Stimulated activated CD4-positive, alpha-beta T cell treated with anti-CD3 and anti-CD28 coated beads, Interleukin-1b, Interleukin-23, amount 100 ng/mL, for 48 hours (primary cell): ENCODE measurements at regions not wholly inside any gene's neighbourhood (a gene's known extent, or its start where the extent isn't known, plus 50 kb on each side); places are given as distances from the start of the nearest gene placed in this dataset.
A peak's percentile ranks its signal among the peaks of the same experiment; 100 is the strongest.

Source experiments
- DNase-seq: peaks from one replicate; pipeline ENCODE4 v3.0.0-alpha.2; 2020

DNA sequence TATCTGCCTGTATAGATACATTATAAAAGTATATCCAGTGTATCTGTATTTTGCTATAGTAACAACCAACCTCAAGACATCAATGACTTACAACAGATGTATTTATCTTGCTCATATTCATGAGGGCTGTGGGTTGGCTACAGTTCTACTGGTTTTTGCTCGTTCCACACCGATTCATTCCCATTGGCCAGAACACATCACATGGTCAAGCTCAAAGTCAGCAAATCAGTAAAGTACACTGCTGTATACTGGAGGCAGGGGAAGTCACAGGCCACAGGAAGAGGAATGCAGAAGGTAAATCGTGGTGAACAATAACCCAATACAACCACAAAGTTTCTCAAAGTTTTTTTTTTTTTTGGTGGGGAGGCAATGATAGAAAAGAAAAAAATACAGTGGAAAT is 180.0 kb upstream of the CDKN3 start:
- DNase-seq: no peak

DNA sequence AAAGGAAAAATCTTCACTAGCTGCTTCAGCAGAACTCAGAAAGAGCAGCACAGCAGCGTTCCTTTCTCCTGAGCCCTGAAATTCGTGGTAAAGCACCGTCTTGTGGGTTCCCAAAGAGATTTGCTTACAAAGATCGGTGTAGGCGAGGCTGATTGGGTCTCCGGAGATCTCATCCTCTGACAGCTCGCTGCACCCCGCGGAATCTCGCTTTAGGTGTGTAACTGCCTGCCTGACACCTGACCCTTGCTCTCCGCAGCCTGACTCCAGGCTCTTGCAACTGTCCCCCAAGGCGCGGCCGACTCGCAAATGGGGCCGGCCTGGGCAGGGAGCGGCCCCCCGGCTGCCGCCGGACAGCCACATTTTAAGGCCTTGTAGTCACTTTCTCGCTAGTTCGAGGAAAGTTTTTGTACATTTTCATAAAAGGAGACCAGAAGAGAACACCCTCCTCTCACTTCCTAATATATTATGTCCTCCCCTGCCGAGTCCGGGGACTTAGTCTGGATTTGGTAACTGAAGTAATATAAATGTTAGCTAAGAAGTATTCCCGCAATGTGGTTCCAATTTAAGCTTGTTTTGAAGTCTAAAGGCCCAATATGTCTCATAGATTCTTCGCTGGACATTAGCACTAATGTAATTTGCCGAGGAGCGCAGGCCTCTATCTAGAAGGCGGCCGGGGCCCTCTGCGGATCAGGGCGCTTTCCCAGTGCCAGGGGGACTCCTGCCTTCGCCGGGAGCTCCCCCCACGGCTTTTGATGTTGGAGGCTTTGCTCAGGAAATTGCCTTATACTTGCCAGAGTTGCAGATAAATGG is 177.3 kb upstream of the CDKN3 start:
- no peak for DNase-seq

DNA sequence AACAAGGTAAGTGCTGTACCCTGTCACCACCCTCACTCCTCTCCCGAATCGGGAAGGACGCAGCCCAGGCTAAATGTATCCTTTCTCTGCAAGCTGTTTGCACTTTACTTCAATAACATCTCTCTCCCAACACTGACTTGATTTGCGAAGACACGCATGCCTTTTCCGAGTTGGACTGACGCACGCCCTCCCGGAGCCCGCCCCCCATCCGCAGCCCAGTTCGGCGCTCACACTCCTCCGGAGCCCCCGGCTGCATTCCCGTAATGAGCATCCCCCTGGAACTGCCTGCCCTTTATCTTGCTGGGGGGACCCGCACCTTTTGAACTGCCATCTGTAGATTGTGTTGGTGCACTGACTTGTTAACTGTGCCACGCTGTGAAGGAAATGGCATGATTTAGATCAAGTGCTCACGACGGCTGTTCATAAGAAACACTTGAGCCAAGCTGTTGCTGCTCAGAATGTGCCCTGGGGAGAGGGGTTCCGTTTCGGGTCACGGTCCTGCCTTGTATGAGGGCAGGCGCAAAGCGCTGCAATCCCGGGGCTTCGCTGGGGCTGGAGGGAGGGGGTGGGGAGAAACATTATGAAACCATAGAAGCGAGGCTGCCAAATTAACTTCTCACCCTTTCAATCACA is 176.6 kb upstream of the CDKN3 start:
- no peak for DNase-seq

DNA sequence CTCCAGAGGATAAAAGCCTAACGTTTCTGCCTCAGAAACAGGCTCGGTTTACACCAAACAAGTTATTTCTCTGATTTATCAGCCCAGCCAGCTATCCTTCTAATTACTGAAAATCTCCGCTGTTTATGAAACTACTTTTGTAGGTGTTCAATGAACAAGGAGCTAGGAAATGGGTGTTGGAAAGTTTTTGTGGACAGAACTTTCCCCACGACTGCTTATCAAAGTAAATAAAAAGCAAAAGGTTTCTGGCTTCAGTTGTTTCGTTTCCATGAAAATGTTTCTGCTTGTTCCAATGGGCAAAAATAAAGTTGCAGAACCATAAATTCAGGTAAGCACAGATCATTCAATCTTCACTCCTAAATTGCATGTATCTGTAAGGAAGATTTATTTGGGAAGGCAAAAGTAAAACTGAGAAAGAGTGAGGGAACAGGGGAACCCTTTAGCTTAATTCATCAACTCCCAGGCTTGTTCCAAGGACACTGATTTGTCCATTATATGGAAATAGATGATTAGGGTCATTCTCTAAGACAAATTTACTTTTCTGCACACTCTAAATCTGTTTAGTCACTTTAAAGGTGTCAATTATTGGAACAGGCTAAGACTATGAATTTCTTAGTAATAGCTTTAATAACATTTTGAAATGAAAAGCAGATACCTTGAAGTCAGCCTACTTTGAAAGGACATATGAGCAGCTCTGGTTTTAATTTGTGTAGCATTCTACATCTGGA is 175.9 kb upstream of the CDKN3 start:
- DNase-seq: no peak

DNA sequence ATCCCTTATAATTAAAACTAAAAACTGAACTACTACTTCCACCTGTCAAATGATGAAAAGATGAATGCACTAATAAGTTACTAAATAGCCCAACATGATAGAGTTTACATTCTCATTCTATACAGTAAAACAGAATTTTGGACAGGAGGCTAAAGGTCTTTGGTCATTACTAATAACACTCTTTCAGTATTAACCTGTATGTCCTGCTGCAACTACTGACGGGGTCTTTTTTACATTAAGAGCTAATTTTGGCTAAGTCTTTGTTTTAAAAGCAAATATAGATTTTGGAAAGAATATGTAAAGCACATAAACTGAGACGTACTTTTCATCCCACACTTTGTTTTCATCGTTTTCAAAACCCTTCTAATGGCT is 175.4 kb upstream of the CDKN3 start:
- DNase-seq: no peak

DNA sequence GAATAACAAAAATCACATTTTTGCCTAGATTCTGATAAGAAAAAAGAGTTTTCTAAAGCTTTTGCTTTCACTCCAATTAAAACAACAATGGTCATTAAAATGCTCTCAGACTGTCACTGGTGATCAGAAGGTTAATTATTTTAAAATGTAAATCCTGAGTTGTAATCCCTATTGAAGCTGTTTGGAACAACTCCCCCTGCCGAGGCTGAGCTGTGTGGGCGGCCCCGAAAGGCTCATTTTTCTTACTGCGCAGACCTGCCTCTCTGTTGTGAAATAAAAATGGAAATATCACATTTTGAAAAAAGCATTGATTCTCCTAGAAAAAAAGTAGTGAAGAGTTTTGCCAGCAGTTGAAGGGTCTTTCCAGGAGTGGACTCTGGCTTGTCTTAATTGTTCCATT is 174.8 kb upstream of the CDKN3 start:
- DNase-seq: no peak

DNA sequence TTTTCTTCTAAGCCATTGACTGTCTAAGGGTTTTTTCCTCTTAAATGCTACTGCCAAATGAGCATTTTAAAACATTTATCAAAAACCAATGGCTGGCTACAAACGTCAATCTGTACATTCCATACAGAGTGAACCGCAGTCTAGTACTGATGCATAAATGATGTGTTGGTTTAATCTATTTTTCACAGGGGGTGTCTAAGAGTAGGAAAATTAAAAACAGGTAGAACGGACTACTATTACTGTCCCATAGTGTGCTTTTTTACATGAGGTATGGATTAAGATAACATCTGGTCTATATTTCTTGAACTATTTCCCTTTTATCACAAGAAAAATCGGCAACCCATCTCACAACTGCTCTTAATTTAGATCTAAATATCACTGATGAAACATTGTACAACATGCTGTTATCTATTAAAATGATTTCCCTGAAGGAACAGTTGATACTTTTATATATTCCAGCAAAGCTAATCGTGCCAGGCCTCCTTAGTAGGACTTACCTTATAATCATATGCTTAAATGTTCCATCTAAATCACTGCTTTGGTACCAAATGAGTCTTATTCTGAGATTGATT is 172.9 kb upstream of the CDKN3 start:
- DNase-seq: no peak

DNA sequence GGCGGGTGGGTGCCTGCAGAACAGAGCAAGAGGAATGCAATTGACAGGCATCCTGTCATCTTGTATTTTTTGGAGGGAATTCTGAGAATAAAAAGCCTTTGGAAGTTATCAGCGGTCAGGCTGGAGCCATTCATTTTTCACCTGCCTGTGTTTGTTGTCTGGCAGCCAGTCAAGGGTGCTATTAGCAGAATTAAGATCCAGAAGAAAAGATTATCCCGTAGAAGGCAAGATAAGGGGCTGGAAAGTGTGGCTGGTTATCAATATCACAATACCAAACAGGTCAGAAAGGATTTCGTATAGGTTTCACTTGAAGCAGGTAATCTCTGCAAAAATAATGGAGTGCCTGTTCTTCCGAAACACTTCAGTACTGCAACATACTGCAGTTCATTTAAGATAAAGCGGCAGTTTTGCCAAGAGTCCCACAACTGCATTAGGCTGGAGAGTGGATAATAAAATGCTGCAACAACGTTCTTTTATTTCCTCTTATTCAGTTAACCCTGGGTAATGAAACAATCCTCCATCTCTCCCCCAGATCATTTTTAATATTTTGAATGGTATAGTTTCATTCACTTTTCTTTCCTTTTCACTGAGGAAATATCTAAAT is 171.2 kb upstream of the CDKN3 start:
- DNase-seq: no peak

DNA sequence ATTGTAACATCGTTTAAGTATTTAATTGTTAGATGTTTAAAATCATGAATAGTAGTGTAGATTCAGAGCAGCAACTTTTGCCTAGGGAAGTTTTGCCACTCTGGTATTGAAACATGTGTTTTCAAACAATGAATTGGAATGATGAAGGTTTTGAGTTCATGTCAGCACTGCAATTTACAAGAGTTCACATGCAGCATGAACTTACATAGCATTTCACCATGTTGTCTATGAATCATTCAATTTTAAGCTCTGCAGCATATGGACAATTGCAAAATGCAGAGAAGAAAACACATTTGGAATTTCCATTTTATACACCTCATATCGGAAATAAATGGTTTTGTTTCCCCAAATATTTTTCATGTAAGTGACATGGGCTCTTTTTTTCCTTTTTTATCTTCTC is 170.7 kb upstream of the CDKN3 start:
- no peak for DNase-seq

DNA sequence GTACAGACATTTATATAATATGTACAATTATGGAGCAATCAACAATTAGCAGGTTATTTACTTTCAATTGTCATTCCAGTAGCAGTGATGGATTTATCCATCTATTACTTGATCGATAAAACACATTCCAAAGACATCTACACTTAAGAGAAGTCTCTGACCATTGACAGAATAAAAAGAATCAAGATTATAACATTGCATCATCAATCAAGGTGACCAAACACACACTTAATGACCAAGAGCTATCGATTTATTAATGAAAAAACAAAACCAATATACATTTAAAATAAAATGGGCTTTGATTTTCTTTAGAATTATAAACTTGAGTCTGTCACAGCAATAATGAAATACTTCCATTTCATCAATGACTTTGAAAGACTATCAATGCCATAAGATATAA is 170.2 kb upstream of the CDKN3 start:
- DNase-seq: no peak

DNA sequence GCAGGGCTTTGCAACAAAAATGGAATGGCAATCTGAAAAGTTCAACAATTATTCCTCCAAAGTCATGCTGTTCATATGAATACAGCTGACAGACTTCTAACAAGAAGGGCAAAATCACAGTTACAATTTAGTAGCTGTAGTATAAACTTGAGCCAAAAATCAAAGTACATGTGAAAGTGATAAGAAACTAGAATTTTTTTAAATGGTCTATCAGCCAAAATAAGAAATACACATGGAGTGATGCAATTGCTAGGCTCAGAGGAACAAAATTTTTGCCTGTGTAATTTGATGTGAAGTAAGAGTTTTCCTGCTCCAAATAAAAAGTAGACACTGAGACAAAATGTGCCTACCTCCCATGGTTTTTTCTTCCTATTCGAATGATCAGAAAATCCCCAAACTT is 167.7 kb upstream of the CDKN3 start:
- DNase-seq: no peak

DNA sequence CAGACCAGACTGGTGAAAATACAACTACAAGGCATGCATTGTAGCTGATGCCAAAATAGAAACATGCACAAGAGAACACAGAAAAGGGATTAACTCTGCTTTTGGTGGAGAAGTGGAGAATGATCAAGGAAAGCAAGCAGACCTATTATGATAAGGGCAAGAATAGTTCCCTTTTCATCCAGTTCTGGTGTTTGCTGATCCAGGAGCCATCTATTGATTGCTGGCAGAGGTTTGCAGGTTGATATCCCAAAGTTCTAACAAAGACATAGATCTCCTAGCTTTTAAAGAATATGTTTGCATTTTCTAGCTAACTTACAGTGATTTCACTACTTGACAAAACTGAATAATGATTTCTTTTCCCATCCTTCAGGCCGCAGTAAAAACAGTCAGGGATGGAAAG is 166.2 kb upstream of the CDKN3 start:
- DNase-seq: no peak

DNA sequence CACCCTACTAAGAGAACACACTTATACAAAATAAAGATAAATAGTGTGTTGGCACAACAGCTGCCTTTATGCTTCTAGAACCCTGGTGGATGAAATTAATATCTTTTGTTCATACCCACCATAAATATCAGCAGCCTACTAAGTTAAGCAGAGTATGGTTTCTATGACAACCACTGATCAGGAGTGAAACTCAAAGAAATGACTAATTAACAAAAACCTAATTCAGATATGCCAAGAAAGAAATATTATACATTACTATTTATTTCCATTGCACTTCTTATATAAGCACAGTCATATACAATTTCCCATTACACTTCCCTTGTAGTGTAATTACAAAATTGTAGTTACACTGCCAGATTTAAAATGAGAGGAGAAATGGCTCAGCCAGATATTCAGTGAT is 164.1 kb upstream of the CDKN3 start:
- DNase-seq: no peak

DNA sequence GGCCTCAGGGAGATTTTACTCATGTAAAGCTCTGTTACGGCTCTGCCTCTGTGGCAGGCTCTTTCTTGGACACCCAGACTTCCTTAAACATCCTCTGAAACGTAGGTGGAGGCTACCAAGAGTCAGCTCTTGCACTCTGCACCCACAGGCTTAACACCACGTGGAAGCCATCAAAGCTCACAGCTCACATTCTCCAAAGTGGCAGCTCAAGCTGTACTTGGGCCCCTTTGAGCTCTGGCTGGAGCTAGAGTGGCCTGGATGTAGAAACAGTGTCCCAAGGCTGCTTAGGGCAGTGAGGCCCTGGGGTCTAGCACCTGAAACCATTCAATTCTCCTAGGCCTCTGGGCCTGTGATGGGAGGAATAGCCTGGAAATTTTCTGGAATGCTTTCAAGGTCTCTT is 155.3 kb upstream of the CDKN3 start:
- no peak for DNase-seq

DNA sequence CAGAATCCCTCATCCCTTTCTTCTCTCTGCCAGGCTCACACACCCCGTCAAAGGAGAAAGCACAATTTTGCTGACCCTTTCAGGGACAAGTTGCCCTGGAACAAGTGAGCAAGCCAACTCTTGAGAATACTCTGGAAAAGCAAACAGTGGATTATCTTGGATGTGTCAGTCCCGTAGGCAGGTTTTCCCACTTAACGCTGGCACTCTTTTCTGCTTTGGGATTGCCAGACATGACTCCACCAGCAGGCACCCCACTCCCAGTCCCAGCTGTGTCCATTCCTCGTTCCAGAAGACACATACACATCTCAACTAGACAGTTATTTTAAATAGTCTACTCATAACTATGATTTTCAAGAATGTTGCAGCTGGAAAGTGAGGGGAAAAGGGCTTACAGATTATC is 145.5 kb upstream of the CDKN3 start:
- DNase-seq: no peak

DNA sequence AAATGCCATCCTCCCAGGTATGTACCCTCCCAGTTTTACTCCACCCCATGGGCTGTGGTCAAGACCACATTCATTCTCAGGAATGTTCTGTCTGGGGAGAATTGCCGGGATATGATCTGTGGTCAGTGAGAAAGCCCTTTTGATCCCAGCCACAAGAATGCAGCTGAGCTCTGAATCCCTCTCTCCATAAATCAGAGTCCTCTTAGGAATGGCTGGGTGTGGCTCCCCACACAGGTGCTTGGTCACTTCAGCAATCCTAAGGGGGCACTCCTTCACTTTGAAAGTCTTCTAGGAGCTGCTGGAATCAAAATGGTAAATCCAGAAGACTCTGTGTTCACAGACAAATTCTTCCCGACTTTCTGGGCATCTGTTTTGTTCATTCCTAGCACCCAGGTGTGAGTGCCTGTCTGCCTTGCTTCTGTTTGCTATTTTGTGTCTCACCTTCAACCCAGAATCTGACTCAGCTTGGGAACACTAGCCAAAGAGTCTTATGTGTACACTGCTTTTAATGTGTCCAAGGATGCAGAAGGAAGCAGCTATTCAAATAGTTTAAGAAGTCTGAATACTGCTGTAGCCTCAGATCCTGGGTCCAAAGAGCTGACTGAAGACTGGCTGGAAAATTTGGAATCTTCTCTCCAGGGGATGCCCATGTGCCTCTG is 144.6 kb upstream of the CDKN3 start:
- no peak for DNase-seq

DNA sequence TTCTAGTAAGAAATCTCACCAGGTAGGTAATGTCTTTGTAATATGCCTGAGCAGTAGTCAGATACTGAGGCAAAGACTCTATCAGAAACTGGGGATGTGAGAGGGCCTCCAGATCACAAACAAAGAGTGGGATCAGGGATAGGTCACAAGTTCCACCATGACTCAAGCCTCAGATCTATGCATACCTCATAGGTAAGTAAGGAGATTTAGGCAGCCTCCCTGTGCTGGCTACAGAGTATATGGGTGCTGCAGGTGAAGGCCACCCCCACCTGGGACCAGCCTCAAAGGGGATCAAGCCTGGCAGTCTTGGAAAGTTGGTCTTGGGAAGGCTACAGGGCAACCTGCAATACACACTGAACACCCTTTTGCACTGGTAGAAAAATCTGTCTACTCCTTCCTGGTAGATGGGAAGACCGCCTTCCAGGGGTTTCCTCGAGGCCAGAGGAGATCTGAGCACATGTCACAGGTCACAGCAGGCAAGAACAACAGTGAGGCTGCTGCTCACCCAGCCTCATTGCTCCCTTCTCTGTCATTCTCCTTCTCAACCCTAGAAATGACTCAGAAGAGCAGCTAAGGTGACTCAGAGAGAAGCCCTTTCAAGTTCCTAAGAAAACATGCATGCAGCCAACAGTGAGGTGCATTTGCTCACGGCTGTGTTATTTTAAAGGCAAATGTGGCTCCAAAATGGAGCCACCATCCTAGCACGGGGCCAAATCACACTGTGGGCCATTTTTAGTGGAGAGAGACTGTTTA is 143.4 kb upstream of the CDKN3 start:
- peak; percentile 31 for DNase-seq

DNA sequence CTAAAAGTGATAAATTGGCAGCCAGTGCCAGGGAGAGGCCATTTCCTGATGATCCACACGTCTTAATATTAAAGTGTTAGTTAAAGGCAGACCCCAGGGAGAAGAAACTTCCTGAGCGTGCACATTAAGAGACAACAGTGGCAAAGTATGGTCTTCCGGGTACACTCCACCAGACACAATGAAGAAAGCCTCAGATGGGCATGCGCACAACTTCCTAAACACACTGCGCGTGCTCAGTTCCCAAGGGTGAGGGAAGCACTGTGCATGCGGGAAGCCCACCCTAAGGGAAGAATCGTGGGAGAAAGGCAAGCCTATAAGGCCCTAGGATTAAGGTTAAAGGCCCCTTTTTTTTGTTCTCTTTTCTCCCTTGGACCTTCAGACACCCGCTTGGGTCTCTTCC is 140.7 kb upstream of the CDKN3 start:
- no peak for DNase-seq

DNA sequence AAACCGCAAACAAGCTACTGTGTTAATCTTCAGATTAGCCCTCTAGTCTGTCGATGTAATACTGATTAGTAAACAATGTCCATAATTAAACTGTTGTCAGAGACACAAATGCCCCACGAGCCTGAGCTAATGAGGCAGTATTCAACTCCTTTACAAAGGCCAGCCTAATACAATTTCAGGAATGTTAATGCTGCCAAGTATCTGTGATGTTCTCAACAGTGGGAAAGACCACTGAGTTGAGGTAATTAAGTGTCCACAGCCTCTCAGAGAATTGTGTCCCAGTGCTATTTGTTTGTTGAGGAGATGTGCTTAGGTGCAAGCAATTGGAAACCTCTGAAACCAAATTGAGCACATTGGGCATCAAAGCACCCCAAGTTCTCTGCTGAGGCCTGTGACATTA is 139.4 kb upstream of the CDKN3 start:
- no peak for DNase-seq

DNA sequence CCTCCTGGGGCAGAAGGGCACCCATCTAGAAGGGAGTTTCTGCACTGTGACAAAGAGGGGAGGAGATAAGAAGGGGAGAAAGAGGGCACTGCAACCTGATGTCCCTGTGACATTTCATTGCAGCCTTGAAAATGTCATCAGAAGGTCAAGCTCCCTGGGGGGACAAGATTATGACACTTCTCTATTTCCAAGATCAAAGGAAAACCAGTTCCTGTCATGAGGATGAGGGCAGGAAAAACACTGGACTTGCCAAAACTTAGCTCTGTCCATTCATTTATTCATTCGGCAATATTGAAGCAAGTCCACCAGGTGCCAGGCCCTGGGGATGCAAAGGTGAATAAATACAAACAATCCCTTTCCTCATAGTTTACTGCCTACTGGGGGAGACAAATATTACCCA is 138.4 kb upstream of the CDKN3 start:
- no peak for DNase-seq

DNA sequence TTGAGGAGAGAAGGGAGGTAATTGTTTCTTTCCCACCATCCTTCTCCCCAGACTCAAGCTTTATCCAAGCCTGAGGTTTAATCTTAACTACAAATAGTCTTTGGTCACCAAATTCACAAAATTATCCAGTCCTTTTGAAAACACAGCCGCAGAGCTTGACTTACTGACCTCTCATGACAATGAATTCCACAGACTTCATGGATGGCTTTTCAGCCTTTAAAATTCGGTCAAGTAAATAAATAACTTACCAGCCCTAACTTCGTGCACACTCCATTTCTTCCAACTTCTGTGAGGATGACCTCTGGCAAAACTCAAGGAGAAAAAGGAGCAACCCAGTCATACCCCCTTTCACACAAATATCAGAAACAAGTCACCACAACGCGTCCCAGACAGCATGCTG is 137.0 kb upstream of the CDKN3 start:
- DNase-seq: no peak

DNA sequence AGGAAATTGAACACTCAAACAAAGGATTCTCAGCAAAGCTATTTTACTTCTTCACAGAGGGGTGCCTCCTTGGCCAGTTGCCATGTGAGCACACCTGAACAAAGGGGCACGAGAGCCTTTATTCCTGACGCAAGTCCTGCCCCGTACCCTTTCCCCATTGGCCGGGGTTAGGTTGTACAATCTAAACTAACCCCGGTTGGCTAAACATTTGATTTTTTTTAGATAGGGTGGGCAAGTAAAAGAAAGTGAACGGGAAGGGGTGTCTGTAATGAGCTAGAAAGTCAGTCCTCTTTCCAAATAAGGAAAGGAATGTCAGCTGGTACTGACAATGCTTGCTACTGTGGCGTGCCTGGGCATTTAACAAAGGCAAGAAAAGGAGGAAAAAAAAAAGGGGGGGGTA is 135.5 kb upstream of the CDKN3 start:
- DNase-seq: no peak
